SKM-1 treated with dmso at 0.1 percent for 144 hours (cell line): ENCODE measurements at regions not wholly inside any gene's neighbourhood (a gene's known extent, or its start where the extent isn't known, plus 50 kb on each side); places are given as distances from the start of the nearest gene placed in this dataset.

Experiments used
- DNase-seq: peaks from one replicate; lab custom pipeline; 2025; ENCODE audit not compliant: unreplicated experiment; lab: John Stamatoyannopoulos, UW

DNA sequence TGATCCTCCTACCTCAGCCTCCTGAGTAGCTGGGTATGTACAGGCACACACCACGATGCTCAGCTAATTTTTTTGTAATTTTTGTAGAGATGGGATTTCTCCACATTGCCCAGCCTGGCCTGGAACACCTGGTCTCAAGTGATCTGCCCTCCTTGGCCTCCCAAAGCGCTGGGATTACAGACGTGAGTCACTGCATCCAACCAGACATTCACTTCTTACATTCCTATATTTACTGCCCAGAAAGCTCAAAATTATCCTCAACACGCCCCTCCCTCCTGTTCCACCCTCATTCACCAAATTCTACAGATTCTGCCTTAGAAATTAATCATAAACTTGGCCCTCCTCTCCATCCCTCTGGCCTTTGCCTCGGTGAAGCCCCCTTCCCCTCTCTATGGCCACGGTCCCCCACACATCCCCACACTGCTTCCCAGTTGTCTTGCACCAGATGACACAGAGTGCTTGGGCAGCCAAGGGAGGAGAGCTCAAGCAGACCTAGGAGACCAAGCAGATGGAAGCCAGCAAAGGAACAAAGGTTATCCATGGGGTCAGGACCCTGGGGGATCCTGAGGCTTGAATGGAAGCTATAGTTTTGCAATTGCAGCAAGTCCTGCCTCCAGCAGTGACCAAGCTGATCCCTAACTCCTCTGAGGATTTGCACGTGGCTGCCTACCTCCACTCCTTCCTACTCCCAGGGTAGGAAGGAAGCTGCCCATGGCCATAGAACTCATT is 213.2 kb upstream of the FOXN3 start:
- DNase-seq = no peak

DNA sequence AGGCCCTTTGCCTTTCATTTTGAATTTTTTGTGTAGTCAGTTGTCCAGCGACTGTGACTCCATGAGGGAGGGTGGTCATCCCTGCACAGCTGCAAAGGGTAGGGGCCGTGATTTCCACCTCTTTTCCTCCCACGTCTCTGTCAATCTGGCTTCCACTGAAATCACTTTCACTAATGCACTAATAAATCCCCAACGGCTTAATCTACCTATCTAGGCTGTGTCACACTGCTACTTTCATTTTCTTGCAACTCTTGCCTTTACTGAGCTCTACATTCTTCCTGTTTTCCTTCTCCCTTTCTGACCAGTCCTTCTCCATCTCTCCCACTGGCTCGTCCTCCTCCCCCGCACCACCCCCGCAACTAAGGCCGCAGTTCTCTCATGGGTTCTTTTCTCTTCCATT is 212.3 kb upstream of the FOXN3 start:
- DNase-seq = no peak

DNA sequence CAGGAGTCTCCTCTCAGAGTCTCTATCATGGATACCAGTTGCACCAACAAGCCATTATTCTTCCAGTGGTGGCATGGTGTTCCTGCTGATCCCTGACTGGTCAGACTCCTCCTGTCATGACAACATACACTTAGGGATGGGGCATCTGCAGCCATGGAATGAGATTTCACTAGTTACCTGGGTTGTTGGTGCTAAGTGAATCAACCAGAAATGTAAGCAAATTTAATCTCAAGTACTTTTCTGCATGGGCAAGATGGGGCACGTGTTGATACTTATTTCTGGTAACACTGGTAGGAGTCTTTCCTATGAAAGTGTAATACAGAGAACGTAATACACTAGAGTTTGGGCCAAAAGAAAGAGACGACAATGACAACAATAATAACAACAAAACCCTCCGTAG is 211.5 kb upstream of the FOXN3 start:
- no peak for DNase-seq

DNA sequence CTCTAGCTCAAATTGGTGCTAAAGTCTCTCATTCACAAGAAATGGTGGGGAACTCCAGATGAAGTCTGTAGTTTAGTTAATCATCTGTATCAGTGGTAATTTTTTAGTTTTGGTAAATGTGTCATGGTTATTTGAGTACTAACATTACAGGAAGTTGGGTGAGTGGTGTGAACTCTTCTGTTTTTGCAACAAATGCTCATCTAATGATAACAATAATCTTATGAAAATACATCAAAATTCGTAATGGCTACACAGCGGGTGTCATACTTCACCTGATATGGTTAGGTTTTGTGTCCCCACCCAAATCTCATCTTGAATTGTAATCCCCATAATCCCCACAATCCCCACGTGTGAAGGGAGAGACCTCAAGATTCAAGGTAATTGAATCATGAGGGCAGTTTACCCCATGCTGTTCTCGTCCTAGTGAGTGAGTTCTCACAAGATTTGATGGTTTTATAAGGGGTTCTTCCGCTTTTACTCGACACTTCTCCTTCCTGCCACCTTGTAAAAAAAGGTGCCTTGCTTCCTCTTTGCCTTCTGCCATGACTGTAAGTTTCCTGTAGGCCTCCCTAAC is 209.3 kb upstream of the FOXN3 start:
- DNase-seq = no peak

DNA sequence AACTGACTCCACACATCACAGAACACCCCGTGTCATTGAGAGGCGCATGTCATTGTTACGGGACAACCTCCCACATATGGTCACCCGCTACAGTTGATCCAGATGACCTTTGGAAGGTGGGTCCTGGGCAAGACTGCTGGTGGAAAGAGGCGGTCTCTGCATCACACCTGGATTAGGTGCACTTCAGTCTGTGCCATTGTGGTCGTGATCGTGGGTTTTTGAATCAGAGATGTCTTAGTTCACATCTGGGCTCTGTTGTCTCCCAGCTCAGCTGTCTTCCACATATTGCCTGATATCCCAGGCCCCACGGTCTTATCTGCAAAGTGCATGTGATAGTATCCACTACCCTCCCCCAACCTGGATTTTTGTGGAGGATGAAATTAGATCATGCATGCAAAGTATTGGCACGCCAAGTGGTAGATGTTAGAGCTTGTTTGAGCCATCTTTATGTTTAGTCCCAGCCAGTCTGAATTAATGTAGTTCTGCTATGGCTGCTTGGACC is 208.7 kb upstream of the FOXN3 start:
- DNase-seq = no peak

DNA sequence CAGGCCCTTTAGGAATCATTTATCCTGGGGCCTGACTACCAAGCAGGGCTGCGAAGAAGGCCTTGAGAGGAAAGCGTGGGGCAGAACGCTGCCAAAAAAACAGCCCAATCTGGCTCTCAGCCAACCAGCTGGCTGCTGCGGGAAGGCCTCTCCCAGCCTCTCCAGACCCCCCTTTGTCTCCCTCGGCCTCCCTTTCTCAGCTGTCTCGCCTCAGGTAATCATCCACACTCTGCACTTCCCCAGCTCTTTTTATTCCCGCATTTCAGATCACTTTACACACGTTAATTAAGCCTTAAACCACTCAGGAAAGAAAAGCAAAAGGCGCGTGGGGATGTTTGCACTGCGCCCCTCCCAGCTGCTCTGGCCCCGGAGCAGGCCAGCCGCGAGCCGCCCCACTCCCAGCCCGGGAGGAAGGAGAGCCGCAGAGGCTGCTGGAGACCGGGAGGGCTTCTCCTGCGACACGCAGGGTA is 208.2 kb upstream of the FOXN3 start:
- no peak for DNase-seq

DNA sequence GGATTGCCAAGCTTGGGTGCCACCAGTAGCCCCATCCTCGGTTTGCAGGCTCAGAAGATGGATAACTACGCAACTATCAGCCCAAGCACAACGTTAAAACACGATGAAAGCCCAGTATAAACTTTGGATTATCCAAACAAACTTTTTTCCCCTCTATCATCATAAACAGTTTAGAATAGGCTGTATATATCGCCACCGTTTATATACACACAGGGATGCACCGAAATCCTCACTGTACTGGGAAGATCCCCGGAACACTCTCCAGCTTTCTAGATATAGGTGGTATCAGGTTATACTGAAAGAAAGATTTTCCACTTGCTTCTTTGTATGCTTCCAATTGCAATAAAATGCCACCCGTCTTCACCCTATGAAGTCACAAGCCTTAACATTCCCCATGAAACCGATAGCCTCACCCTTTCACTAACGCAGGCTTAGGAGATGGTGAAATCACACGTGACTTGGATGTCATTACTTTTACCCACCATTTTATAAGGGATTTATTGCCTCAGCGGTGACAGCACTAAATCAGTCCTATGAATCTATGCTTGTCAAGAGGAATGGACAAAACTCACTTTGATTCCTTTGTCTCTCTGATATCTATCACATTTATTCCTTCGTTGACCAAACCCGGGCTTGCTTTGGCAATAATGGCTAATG is 207.6 kb upstream of the FOXN3 start:
- DNase-seq = no peak

DNA sequence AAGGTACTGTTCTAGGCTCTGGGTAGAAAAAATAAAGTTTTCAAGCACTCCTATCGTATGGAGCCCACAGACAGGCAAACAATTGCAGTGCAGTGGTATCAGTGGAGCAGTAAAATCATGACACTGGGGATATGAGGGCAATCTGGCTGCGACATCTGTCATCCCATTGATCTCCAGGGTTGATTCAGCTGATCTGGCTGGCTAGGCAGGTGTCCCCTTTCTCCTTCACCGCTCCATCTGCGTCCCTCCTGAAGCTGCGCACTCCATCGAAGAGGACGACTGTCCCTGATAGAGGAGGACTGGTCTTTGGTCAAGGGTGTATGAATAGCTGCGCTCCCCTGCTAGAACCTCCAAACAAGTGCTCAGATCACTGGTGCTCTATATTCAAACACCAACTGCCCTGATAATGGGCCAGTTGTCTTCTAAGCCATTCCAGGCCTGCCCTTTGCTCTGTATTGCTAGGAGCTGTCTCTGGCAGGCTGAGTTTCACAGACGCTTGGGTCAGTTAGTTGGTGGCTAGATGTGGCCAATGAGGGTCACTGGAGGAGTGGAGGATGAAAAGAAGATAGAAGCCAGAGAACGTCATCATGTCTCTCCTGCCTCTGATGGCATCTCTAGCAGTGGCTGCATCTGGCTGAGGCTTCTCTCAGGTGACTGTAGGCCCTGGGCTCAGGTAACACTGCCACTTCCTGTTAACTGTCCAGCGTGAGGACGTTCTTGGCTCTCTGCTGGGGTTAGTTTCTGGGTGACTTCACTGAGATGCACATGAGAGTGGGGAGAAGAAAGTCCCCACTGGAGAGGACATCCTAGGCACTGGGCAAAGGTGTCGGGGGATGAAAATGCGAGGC is 205.0 kb upstream of the FOXN3 start:
- no peak for DNase-seq

DNA sequence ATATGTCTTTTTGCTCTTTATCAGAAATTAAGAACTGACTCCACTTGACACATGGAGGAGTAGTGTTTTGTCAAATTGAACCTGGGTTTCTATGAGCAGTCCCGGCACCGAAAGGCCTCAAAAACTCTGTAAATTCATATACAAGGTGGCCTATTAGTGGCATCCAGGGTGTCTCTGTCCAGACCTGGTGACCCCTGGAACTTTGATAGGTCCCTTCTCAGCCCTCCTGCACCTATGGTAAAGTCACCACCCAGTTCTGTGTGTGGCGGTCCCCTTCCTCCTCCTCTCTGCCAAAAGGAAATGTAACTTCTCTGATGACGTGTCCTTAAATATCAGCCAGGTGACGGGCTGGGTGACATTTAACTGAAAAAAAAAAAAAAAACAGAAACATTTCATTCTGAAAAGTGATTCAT is 204.0 kb upstream of the FOXN3 start:
- DNase-seq = no peak

DNA sequence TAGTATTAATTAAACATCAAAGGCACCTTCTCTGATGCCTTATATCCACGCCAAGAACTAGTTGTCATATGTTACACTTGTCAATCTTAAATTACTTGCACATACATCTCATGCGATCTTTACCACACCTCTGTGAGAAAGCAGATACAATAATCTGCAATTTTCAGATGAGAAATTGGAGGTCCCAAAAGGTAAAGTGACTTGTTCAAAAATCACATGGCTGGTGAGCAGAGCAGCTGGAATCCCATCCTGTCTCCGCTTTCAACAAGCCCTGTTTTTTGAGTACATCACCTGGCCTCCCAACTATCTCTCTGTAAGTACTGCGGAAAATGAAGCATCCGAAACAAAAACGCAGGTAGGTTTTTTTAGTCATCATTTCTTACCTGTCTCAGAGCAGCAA is 203.4 kb upstream of the FOXN3 start:
- no peak for DNase-seq

DNA sequence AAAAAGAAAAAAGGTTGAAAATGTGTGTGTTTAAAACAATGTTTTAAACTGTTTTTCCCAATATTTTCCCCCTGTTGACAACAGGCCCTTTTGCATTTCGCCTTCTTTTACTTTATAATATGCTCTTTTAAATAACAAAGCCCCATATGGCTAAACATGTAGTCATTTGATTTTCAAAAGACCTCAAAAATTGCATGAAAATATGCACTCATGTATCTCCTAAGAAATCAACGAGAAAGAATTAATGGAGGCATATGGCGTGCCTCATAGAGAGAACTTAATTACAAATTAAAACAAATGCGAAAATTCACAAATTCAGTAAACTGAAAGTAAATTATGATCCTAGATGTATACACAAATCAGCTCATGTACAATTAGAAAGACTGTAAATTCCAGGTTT is 202.6 kb upstream of the FOXN3 start:
- DNase-seq = no peak

DNA sequence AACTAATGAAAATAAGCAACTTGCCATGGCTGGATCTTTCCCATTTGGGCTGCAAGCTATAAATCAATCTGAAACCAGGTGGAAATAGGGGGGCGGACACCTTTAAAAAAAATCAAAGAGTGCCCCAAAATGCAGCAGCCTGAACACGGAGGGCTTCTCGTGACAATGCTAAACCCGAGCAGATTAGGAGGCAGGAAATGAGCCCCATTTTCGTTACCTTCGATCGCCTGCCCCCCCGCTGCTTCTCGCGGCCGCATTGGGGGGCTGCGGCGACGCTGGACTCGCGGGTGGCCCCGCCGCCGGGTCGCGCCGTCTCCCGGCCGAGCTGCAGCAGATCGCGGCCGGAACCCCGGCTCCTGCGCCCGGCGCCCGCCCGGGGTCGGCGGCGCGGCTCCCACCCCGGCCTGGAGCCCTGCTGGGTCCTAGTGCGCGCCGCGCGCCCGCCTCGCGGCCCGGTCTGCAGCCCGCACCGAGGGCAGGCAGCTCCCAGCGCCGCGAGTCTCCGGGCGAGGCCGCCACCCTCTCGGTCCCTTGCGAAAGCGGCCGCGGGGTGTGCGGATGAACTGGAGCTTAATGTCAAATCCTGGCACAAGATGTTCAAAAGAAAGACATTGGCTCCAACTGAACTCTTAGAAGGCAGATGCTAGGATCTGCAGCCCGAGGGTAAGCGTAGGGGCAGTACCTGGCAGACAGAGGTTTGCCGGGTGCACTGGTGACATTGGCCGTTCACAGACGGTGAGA is 201.9 kb upstream of the FOXN3 start:
- peak; percentile 12 for DNase-seq

DNA sequence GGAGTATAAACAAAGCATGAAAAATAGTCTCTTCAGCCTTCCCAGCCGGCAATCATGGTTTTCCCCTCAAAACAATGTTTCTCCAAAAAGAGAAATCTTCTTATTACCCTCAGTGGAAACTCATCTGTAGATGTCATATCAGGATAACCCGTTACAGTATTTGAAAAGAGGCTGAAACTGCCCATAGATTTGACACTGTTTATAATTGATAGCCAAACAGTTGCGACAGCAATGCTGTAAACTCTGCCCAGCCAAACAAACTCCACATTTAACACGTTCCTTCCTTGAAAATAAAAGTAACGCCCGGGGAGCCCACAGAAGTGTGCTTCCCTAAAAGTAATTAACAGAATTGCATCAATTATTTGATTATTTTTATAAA is 201.3 kb upstream of the FOXN3 start:
- no peak for DNase-seq

DNA sequence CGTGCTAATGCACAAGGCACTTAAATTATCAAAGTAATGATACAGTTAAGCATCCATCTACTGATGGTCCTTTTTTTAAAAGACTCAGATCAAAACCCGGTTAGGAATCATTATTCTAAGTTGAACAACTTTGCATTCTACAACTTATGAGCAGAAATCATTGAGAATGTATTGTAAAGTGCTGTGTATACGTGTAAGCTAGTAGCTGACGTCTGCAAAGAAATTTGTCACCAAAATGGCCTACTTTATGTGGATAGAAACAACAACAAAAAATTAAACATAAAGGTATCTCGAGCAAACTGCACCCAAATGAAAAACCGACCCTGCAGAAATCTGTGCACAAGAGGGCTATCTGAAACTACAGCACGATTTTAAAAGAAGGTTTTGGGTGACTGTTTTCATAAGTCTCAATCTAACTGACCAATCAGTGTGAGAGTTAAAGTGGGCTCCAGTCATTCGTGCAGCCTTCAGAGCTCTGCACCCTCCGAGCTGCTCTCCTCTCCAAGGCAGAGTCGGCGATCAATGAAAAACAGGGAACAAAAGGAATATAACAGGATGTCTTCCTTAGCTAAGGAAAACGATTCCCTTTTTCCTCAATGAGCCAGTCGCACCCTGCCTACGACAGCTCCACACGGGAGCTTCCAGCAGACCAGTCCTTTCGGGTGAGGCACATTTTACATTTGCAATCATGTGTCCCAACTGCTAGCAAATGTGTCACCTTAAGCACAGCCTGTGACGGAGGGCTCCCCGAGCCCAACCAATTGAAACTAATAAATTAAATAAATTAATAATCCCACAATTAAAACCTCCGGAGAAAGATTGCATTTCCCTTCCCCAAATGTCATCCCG is 200.7 kb upstream of the FOXN3 start:
- DNase-seq = no peak

DNA sequence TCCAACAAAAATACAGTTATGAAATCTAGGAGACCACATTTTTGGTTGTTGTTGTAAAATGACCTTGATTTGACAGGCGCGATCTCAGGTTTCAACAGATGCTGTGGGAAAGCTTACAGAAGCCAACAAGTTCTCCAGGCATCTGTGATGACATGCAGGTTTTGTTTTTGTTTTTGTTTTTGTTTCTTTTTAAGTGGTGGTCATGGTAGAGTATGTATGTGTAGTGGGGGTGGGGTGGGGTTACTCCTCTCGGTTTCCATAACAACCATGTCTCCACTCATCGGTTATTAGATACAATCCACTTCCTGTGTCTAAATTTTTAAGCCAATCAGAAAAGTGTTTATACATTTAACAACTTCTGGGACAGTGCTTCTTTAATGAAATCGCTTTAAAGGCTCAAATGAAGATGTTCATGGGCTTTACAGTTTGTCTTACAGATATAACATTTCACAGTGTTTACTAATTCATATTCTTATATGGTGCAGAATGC is 199.9 kb upstream of the FOXN3 start:
- no peak for DNase-seq

DNA sequence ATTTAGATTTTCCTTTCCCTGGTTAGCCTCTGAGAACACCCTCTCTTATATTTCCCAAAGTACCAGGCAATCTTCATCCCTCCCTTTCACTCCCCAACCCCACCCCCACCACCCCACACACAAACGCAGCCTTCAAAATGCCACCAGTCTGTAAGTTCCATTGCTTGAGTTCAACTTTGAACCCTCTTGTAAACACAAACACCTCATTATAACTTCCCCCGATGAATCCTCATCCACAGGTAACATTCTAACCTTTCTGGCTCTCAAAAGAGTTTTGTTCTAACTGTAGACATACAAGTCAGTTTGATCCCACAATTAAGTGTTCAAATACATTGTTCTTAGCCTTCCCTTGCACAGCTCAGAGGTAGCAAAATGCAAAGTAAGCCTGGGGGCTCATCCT is 199.4 kb upstream of the FOXN3 start:
- DNase-seq = no peak

DNA sequence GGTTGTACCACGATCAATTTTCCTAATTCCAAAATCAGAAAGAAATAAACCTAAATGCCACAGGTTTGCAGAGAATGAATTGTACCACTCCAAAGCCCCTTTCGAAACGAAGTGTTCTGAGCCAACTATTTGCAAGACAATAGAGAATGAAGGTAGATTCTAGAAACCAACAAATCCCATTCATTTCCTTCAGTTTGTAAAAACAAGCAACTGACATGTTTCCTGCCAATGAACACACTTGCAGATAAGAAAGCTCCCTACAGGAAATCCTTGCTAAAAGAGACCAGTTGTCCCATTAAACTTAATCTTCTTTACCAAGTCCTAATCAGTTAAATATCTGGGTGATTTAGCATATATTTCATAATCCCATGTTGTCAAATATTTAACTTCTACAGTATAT is 198.4 kb upstream of the FOXN3 start:
- DNase-seq = no peak

DNA sequence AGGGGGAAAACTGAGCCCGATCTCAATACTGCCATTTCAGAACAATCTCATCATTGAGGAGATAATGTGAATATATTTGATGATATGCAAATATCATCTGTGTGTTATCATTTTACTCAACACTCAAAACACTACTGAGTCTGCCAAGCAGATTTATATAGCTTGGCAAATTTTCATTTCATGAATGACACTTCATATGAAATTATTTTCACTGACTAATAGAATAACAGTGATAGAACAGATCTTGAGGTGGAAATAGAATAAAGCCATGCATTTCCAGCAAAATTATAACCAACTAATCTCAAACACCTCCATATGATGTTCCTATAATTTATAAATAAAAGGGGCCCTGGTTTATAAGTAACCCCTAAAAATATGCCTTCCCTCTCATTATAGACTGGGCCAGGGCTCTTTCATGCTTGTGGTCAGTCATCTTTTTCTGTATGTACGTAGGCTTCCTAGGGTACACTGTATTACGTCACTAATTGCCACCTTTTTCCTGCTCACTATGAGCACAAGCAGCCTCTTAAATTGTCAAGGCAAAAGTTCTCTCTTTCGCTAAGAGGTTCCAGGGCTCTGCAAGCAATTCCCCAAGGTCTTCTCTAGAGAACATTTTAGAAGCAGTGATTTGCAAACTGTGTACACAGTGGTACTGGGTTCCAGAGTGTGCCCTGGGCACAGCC is 197.1 kb upstream of the FOXN3 start:
- DNase-seq = no peak
